NT2/D1 (cell line): ENCODE measurements at regions not wholly inside any gene's neighbourhood (a gene's known extent, or its start where the extent isn't known, plus 50 kb on each side); places are given as distances from the start of the nearest gene placed in this dataset.

Experiments
- SUZ12 ChIP-seq: IDR thresholded peaks from 2 replicates; pipeline ENCODE4 v1.6.1; 2011; ENCODE audit not compliant: insufficient read length, insufficient read depth; ENCODE audit errors: extremely low read depth
- YY1 ChIP-seq: IDR thresholded peaks from 2 replicates; pipeline ENCODE4 v1.6.1; 2011; ENCODE audit not compliant: insufficient read length, insufficient read depth

DNA sequence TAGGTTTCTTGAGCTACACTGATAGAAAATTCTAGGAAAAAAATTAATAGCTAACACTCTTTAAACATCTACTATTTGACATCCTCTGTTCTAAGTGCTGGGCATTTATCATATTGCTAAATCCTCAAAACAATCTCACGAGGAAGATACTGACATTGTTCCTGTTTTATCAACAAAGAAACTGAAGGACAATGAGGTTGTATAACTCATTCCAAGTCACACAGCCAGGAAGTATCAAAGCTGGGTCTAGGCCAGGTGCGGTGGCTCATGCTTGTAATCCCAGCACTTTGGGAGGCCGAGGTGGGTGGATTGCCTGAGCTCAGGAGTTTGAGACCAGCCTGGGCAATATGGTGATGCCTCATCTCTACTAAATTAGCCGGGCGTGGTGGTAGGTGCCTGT lies 51.6 kb upstream of the IL6 start:
- no peak for TF ChIP-seq SUZ12
- no peak for TF ChIP-seq YY1
